Nephron progenitor cell (in vitro differentiated cells): ENCODE measurements at regions not wholly inside any gene's neighbourhood (a gene's known extent, or its start where the extent isn't known, plus 50 kb on each side); places are given as distances from the start of the nearest gene placed in this dataset.

Experiments used
- DNase-seq: peaks from one replicate; pipeline ENCODE4 v3.0.0; 2021
- H3K27ac Mint-ChIP-seq: 2 replicates; pipeline ENCODE4 v1.8.0; 2021; ENCODE audit warnings: mild to moderate bottlenecking, moderate library complexity, mixed read lengths
- H3K27me3 Mint-ChIP-seq: 2 replicates; pipeline ENCODE4 v1.8.0; 2021; ENCODE audit warnings: mild to moderate bottlenecking, low read depth, mixed read lengths; ENCODE audit not compliant: poor library complexity
- H3K36me3 Mint-ChIP-seq: 2 replicates; pipeline ENCODE4 v1.8.0; 2021; ENCODE audit warnings: low read depth, mixed read lengths
- H3K4me1 Mint-ChIP-seq: 2 replicates; pipeline ENCODE4 v1.8.0; 2021; ENCODE audit warnings: mixed read lengths
- H3K4me3 Mint-ChIP-seq: 2 replicates; pipeline ENCODE4 v1.8.0; 2021; ENCODE audit warnings: mild to moderate bottlenecking, moderate library complexity, mixed read lengths
- H3K9me3 Mint-ChIP-seq: 2 replicates; pipeline ENCODE4 v1.8.0; 2021; ENCODE audit warnings: mild to moderate bottlenecking, moderate library complexity, mixed read lengths
- TF ChIP-seq, protein P1 (sequence below): fragments of 200-600 bp; sonication (generic); IDR thresholded peaks from 2 replicates; pipeline ENCODE4 v1.5.0; 2021; ENCODE audit warnings: antibody characterized with exemption

GRCh38 chr18:71485611-71486010, 1058.5 kb downstream of the CBLN2 start:
- no peaks in the 10 kb centered on the region for H3K36me3 Mint-ChIP-seq
- no peak overlapping the region for H3K4me3 Mint-ChIP-seq
- H3K27ac Mint-ChIP-seq, result no peak overlapping the region
- TF ChIP-seq, protein P1, sequence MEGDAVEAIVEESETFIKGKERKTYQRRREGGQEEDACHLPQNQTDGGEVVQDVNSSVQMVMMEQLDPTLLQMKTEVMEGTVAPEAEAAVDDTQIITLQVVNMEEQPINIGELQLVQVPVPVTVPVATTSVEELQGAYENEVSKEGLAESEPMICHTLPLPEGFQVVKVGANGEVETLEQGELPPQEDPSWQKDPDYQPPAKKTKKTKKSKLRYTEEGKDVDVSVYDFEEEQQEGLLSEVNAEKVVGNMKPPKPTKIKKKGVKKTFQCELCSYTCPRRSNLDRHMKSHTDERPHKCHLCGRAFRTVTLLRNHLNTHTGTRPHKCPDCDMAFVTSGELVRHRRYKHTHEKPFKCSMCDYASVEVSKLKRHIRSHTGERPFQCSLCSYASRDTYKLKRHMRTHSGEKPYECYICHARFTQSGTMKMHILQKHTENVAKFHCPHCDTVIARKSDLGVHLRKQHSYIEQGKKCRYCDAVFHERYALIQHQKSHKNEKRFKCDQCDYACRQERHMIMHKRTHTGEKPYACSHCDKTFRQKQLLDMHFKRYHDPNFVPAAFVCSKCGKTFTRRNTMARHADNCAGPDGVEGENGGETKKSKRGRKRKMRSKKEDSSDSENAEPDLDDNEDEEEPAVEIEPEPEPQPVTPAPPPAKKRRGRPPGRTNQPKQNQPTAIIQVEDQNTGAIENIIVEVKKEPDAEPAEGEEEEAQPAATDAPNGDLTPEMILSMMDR, result no peak
- DNase-seq, result no peak
- H3K4me1 Mint-ChIP-seq, result no peaks in the 10 kb centered on the region
- H3K9me3 Mint-ChIP-seq, result peaks cover 5% of the 10 kb centered on the region
- no peaks in the 10 kb centered on the region for H3K27me3 Mint-ChIP-seq

GRCh38 chr18:71471963-71472725, 1072.0 kb downstream of the CBLN2 start:
- H3K27ac Mint-ChIP-seq, result peak overlapping the region; percentile 78
- peaks cover 15% of the 10 kb centered on the region for H3K4me1 Mint-ChIP-seq
- H3K4me3 Mint-ChIP-seq, result no peak overlapping the region
- peak; percentile 22 for DNase-seq
- peaks cover 7% of the 10 kb centered on the region for H3K9me3 Mint-ChIP-seq
- no peaks in the 10 kb centered on the region for H3K27me3 Mint-ChIP-seq
- H3K36me3 Mint-ChIP-seq, result no peaks in the 10 kb centered on the region
- TF ChIP-seq, protein P1, result no peak

DNA sequence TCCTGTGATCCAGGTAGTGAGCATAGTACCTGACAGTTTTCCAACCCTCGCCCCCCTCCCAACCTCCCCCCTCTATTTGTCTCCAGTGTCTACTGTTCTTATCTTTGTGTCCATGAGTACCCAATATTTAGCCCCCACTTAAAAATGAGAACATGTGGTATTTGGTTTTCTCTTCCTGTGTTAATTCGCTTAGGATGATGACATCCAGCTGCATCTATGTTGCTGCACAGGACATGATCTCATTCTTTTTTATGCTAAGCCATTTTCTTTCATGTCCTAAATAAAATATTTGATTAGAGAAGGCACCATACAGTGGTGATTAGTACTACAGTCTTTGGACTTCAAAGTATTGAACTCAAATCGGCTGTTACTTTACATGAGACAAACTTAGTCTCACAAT, 1087.9 kb downstream of the CBLN2 start:
- TF ChIP-seq, protein P1, result no peak
- no peak for DNase-seq
- no peaks in the 10 kb centered on the region for H3K4me1 Mint-ChIP-seq
- no peaks in the 10 kb centered on the region for H3K9me3 Mint-ChIP-seq
- no peak overlapping the region for H3K4me3 Mint-ChIP-seq
- H3K27me3 Mint-ChIP-seq, result no peaks in the 10 kb centered on the region
- H3K36me3 Mint-ChIP-seq, result no peaks in the 10 kb centered on the region
- H3K27ac Mint-ChIP-seq, result no peak overlapping the region

DNA sequence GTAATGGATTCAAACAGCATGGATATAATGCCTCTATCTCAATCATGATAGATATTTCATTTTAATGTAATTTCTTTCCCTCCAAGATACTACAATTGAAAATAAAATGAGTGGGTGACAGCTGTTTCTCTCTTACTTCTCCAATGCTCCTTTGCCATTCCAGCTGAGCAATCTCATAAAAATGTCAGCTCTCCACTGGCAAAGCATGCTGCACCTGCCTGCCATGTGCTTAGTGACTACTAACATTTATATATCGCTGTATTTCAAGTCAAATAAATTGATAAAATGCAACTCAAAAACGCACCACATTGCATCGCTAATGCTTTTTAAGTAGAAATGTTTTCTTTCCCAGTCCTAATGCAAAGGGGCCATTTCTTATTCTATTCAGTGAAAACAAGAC, 1093.9 kb downstream of the CBLN2 start:
- no peak overlapping the region for H3K4me3 Mint-ChIP-seq
- no peak for DNase-seq
- no peaks in the 10 kb centered on the region for H3K4me1 Mint-ChIP-seq
- no peaks in the 10 kb centered on the region for H3K27me3 Mint-ChIP-seq
- H3K27ac Mint-ChIP-seq, result no peak overlapping the region
- TF ChIP-seq, protein P1, result no peak
- H3K36me3 Mint-ChIP-seq, result peaks cover 3% of the 10 kb centered on the region
- peaks cover 12% of the 10 kb centered on the region for H3K9me3 Mint-ChIP-seq

- Mint-ChIP-seq H3K9me3 (peaks cover 22% of the 10 kb centered on the region), H3K4me1 (peaks cover 22% of the 10 kb centered on the region), H3K27me3 (no peaks in the 10 kb centered on the region), H3K27ac (peak overlapping the region; percentile 97), H3K4me3 (no peak overlapping the region), H3K36me3 (peaks cover 10% of the 10 kb centered on the region)
- DNase-seq, result no peak
- TF ChIP-seq, protein P1, result no peak
Measured at GRCh38 chr18:71443706-71444480, 1100.2 kb downstream of the CBLN2 start.
